Right lobe of liver (tissue), 6 donors: ENCODE measurements at regions not wholly inside any gene's neighbourhood (a gene's known extent, or its start where the extent isn't known, plus 50 kb on each side); places are given as distances from the start of the nearest gene placed in this dataset.
"Not testable (repeated sequence)": the region's sequence is repeated elsewhere in the genome, so short reads cannot be mapped to it uniquely, and the experiment has no call there.

ENCODE experiments used
- ATAC-seq, 4 donors: fragments of 200-7000 bp; cut with Tn5 transposase; one replicate each; pipeline ENCODE4 v1.9.1; 2020; ENCODE audit warnings: mild to moderate bottlenecking in 4 of 4, moderate library complexity in 4 of 4
- DNase-seq, 3 donors: peaks; one replicate each; pipeline ENCODE4 v3.0.0-alpha.2; 2020
- H3K27ac ChIP-seq, 3 donors: fragments of 200-600 bp; one replicate each; pipeline ENCODE4 v1.8.0; 2022
- H3K27me3 ChIP-seq, 2 donors: fragments of 200-600 bp; one replicate each; pipeline ENCODE4 v1.8.0; 2022
- H3K36me3 ChIP-seq, 4 donors: fragments of 200-600 bp; sonication (generic) in 1 of 4; one replicate each; pipeline versions ENCODE4 v1.5.1 to v1.8.0; 2017 to 2022; ENCODE audit warnings: control low read depth in 1 of 4
- H3K4me1 ChIP-seq, 4 donors: fragments of 200-600 bp; sonication (generic) in 1 of 4; one replicate each; pipeline versions ENCODE4 v1.5.1 to v1.8.0; 2017 to 2022; ENCODE audit warnings: control low read depth in 1 of 4
- H3K4me3 ChIP-seq, 3 donors: fragments of 200-600 bp; one replicate each; pipeline ENCODE4 v1.8.0; 2022
- H3K9me3 ChIP-seq, 4 donors: fragments of 200-600 bp; sonication (generic) in 1 of 4; one replicate each; pipeline versions ENCODE4 v1.5.1 to v1.8.0; 2017 to 2022; ENCODE audit warnings: control low read depth in 1 of 4
- POLR2A ChIP-seq: fragments of 450-650 bp; IDR thresholded peaks from one replicate; pipeline ENCODE4 v1.6.1; 2017; ENCODE audit warnings: antibody characterized with exemption, mild to moderate bottlenecking
- WGBS: methylation state at CpG from one replicate; pipeline ENCODE4 v1.1.6; 2018; ENCODE audit warnings: low coverage, low lambda C conversion rate; ENCODE audit not compliant: insufficient coverage; ENCODE audit errors: missing lambda C conversion rate; 5-methylcytosine and 5-hydroxymethylcytosine counted together
- intact Hi-C, 2 donors: fragments of 100-400 bp; cut with DNase I; formaldehyde crosslinking; loops; one replicate each; pipeline versions ENCODE4 v1.11.2 to v1.14.1; 2022
- TF ChIP-seq, protein P1 (sequence below), 4 donors: fragments of 200-600 bp in 3 of 4; fragments of 450-650 bp in 1 of 4; IDR thresholded peaks; one replicate each; pipeline versions ENCODE4 v1.5.1 to v1.8.0; 2016 to 2022; ENCODE audit warnings: antibody characterized with exemption in 4 of 4, mild to moderate bottlenecking in 2 of 4
- donor health status: DM: no; HTN: yes; CAD: no.
- donor health status: DM: no; HTN: no; CAD: no.
- donor health status: DM: no; HTN: no; CAD: no.
- donor health status: DM: no; HTN: yes; CAD: no.
- donor health status: DM: no; HTN: yes; CAD: no.

DNA sequence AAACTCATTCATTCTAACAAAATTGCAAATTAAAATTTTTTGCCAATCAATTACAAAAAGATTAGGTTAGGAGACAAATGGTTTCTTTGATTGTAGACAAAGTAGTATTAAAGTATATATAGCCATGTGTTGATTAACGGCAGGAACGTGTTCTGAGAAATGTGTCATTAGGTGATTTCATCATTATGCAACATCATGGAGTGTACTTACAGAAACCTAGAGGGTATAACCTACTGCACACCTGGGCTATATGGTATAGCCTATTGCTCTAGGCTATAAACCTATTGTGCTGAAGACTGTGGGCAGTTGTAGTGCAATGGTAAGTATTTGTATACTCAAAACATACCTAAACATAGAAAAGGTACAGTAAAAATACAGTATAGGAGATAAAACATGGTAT lies 906.8 kb upstream of the SPRY2 start:
- Histone ChIP-seq H3K36me3 (no peaks in the 10 kb centered on the region), H3K4me3 (no peak overlapping the region), H3K9me3 (no peaks in the 10 kb centered on the region), H3K27me3 (no peaks in the 10 kb centered on the region), H3K27ac (no peak overlapping the region), H3K4me1 (no peaks in the 10 kb centered on the region)
- 61% methylated on average over 2 of the region's 2 CpGs for WGBS
- intact Hi-C loops = no loop called here
- ATAC-seq (no peak), DNase-seq (no peak)
- no peak for TF ChIP-seq POLR2A
- TF ChIP-seq, protein P1, sequence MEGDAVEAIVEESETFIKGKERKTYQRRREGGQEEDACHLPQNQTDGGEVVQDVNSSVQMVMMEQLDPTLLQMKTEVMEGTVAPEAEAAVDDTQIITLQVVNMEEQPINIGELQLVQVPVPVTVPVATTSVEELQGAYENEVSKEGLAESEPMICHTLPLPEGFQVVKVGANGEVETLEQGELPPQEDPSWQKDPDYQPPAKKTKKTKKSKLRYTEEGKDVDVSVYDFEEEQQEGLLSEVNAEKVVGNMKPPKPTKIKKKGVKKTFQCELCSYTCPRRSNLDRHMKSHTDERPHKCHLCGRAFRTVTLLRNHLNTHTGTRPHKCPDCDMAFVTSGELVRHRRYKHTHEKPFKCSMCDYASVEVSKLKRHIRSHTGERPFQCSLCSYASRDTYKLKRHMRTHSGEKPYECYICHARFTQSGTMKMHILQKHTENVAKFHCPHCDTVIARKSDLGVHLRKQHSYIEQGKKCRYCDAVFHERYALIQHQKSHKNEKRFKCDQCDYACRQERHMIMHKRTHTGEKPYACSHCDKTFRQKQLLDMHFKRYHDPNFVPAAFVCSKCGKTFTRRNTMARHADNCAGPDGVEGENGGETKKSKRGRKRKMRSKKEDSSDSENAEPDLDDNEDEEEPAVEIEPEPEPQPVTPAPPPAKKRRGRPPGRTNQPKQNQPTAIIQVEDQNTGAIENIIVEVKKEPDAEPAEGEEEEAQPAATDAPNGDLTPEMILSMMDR (IDR thresholded peaks at IDR 0.05) = no peak

DNA sequence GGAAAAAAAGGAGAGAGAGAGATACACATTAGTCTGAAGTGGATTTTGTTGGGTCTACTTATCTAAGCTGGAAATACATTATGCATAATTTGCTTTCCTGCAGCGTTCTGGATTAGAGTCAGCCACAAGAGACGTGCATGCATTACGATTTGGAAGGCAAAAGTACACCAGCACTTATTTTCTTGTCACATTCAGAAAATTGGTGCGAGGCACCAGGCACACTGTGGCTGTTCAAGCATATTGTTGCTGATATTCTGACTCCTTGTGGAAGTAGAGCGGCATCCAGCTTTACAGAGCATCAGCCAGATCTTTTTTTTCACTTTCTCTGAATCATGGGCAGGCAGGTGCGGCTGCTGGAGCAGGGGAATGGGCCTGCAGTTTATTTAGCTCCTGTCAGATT lies 905.6 kb upstream of the SPRY2 start:
- intact Hi-C loops = no loop called here
- Histone ChIP-seq H3K27me3 (no peaks in the 10 kb centered on the region), H3K9me3 (no peaks in the 10 kb centered on the region), H3K4me3 (no peak overlapping the region), H3K36me3 (no peaks in the 10 kb centered on the region), H3K27ac (no peak overlapping the region), H3K4me1 (no peaks in the 10 kb centered on the region)
- no peak for DNase-seq
- TF ChIP-seq, protein P1 (IDR thresholded peaks at IDR 0.05) = no peak
- no peak for TF ChIP-seq POLR2A
- WGBS = 49% methylated on average over 4 of the region's 6 CpGs
- ATAC-seq = no peak

DNA sequence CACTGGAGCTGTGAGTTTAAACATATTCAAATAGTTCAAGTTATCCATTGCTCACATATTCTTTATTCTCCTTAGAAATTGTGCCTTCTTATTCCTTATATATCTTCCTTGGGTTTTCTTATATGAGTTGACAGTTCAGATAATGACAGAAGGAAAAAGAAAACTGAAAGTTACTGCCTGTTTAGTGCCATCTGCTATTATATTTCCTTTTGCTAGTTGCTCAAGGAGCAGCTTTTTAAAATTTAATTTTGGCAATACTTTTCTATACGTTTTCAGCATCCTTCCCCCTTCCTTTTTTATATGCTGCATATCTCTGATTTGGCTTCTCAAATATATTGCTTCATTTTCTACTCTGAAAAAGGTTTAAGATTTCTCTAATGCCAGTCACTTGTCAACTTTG lies 903.1 kb upstream of the SPRY2 start:
- no peaks in the 10 kb centered on the region for H3K4me1 ChIP-seq
- H3K4me3 ChIP-seq = no peak overlapping the region
- no peaks in the 10 kb centered on the region for H3K36me3 ChIP-seq
- H3K9me3 ChIP-seq = no peaks in the 10 kb centered on the region
- intact Hi-C loops = no loop called here
- H3K27ac ChIP-seq = no peak overlapping the region
- TF ChIP-seq, protein P1 (IDR thresholded peaks at IDR 0.05) = no peak
- no peak for TF ChIP-seq POLR2A
- DNase-seq (no peak), ATAC-seq (no peak)
- 15% methylated on average over 1 of the region's 1 CpG for WGBS
- H3K27me3 ChIP-seq = no peaks in the 10 kb centered on the region

DNA sequence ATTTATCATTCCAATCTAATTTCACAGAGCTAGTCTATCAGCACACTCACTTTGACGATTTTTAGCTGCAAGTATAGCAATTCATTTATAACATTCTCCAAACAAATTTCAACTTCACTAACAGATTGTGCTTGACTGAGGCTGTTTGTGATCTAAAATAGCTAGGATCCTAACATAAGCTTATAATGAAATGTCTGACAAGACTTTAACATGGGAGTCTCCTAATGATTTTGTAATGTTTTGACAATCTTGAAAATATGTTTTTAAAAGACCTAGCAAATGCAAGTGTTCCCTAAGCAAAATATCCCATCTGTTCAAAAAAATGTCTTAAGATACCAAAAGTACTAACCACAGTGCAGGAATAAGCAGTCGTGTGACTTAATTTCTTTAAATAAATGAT lies 889.5 kb upstream of the SPRY2 start:
- ATAC-seq = no peak
- Histone ChIP-seq H3K27ac (no peak overlapping the region), H3K9me3 (no peaks in the 10 kb centered on the region), H3K27me3 (no peaks in the 10 kb centered on the region), H3K4me3 (no peak overlapping the region), H3K36me3 (no peaks in the 10 kb centered on the region), H3K4me1 (no peaks in the 10 kb centered on the region)
- intact Hi-C loops = no loop called here
- WGBS = 37% methylated on average over 2 of the region's 2 CpGs
- DNase-seq = no peak
- no peak for TF ChIP-seq POLR2A
- TF ChIP-seq, protein P1 (IDR thresholded peaks at IDR 0.05) = no peak

DNA sequence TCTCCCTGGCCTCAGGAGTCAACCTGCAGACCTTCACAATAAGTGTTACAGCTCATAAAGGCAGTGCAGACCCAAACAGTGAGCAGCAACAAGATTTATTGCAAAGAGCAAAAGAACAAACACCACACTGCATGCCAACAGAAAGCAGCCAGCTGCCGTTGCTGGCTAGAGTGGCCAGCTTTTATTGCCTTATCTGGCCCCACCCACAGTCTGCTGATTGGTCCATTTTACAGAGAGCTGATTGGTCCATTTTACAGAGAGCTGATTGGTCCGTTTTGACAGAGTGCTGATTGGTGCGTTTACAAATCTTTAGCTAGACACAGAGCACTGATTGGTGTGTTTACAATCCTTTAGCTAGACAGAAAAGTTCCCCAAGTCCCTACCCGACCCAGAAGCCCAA lies 885.9 kb upstream of the SPRY2 start:
- ATAC-seq, intact Hi-C loops, DNase-seq, H3K27me3 ChIP-seq, H3K27ac ChIP-seq, H3K36me3 ChIP-seq, H3K9me3 ChIP-seq, H3K4me3 ChIP-seq, H3K4me1 ChIP-seq: not testable (repeated sequence)
- 25% methylated on average over 2 of the region's 4 CpGs for WGBS
